ENCODE measurements at regions not wholly inside any gene's neighbourhood (a gene's known extent, or its start where the extent isn't known, plus 50 kb on each side); places are given as distances from the start of the nearest gene placed in this dataset.
"Not testable (repeated sequence)": the region's sequence is repeated elsewhere in the genome, so short reads cannot be mapped to it uniquely, and the experiment has no call there.

DNA sequence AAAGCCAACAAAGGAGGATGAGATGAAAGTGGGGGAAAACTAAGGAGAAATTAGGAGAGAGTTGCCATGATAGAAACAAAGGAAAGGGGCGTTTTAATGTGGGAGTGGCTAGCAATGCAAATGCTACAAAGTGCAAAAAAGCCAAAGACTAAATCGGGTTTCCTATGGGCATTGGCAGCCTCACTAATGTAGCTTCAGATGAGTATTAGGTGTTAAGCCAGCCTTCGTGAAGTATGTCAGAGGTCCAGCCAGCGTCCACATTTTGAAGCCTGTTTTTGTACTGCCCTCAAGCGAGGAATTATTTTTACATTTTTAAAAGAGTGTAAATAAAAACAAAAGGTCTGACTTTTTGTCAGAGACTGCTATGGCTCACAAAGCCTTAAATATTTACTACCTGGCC is 60.4 kb upstream of the TPTE start:
- not testable (repeated sequence) for H3K4me3 ChIP-seq (ENCODE audit: insufficient read depth, low read depth, low read length); H3K27me3 ChIP-seq (ENCODE audit: control insufficient read depth, insufficient read depth, low read length); H3K36me3 ChIP-seq (replicated peaks; ENCODE audit: control insufficient read depth, insufficient read depth, low read length)

DNA sequence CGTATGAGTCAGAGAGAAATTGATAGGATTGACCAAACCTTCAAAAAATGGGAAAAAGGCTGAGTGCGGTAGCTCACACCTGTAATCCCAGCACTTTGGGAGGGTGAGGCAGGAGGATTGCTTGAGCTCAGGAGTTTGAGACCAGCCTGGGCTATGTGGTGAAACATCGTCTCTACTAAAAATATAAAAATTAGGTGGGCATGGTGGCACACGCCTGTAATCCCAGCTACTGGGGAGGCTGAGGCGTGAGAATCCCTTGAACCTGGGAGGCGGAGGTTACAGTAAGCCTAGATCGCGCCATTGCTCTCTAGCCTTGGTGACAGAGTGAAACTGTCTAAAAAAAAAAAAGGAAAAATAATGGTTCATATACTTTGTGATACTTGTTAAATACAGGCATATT is 59.9 kb upstream of the TPTE start:
- H3K36me3 ChIP-seq (replicated peaks; ENCODE audit: control insufficient read depth, insufficient read depth, low read length); DNase-seq; H3K4me3 ChIP-seq (ENCODE audit: insufficient read depth, low read depth, low read length); H3K27me3 ChIP-seq (ENCODE audit: control insufficient read depth, insufficient read depth, low read length): not testable (repeated sequence)

More for the DNA sequence above, 60.4 kb upstream of the TPTE start:
- not testable (repeated sequence) for DNase-seq

DNA sequence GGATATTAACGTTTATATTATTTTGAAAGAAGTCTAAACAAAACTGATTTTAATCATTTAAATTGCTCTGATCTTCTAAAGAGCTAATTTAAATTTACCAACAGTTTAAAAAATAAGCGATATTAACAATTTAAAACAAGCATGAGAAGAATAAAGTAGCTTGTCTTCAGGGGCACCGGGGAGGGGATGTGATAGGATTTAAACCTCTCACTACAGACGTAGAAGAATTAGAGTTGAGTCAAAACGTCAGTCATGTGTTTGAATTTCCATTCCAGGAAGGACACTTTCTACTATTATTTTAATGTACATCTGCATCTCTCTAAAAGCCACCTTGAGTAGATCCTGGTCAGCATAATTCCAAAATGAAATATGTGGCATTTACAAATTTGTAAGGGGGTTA is 58.2 kb upstream of the TPTE start:
- no peaks in the 10 kb centered on the region for H3K36me3 ChIP-seq (replicated peaks; ENCODE audit: control insufficient read depth, insufficient read depth, low read length)
- no peaks in the 10 kb centered on the region for H3K27me3 ChIP-seq (ENCODE audit: control insufficient read depth, insufficient read depth, low read length)
- H3K4me3 ChIP-seq (ENCODE audit: insufficient read depth, low read depth, low read length), result no peak overlapping the region
- DNase-seq, result no peak

DNA sequence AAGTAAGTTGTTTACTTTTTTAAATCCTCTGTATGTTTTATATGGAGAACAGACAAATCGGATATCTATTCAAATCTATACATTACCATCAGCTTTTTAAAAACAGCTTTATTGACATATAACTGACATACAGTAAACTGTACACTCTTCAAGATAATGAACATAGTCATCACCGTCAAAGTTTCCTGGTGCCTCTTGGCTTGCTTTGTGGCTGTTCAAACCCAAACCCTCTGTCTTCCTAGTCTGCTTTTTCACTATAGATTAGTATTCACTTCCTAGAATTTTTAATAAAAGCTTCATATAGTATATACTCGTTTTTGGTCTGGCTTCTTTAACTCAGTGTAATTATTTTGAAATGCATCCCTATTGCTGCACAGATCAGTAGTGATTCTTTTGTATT is 56.4 kb upstream of the TPTE start:
- no peak for DNase-seq
- H3K36me3 ChIP-seq (replicated peaks; ENCODE audit: control insufficient read depth, insufficient read depth, low read length), result no peaks in the 10 kb centered on the region
- no peaks in the 10 kb centered on the region for H3K27me3 ChIP-seq (ENCODE audit: control insufficient read depth, insufficient read depth, low read length)
- no peak overlapping the region for H3K4me3 ChIP-seq (ENCODE audit: insufficient read depth, low read depth, low read length)

DNA sequence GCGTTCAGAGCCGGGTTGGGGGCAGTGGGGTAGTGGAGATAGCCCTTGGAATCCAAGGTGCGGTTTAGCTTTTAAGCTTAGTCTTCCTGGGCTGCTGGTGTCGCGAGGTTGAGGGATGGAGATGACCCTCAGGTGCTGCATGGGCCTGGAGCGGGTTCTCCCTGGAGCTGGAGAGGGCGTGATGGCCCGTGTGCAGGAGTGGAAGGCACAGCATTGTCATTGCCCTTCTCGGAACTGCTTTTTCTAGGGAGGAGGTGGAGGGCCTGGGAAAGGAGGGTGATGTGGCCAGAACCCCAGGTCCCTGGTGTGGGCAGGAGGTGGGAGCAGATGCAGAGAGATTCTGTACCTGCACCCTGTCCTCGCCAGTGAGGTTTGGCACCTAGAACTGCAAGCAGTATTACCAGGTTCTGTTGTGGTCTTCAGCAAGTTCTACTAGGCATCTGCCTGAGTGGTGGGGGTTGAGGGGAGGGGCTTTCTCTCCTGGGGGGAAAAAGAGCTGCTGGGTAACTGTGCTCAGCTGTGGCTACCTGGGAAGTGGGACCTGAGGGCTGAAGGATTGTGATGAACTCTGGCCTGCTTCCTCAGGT is 55.8 kb upstream of the TPTE start:
- not testable (repeated sequence) for H3K27me3 ChIP-seq (ENCODE audit: control insufficient read depth, insufficient read depth, low read length); H3K4me3 ChIP-seq (ENCODE audit: insufficient read depth, low read depth, low read length); DNase-seq; H3K36me3 ChIP-seq (replicated peaks; ENCODE audit: control insufficient read depth, insufficient read depth, low read length)

DNA sequence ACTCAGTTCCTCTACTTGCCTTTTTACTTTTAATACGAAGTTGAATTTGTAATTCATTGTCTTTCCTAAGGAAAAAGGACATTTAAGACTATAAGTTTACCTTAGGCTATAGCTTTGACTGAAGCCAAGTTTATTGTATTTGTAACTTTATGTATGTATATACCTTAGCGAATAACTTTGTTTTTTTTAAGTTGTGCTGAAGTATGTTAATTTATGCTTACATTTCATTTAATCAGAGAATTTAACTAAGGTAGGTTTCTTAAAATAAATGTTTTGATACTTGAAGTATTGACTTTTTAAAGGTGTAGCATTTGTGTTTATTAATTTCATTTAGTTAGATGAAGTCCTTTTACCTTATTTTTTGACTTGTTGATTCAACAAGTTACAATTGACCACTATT is 55.2 kb upstream of the TPTE start:
- H3K36me3 ChIP-seq (replicated peaks; ENCODE audit: control insufficient read depth, insufficient read depth, low read length), result no peaks in the 10 kb centered on the region
- DNase-seq, result no peak
- H3K4me3 ChIP-seq (ENCODE audit: insufficient read depth, low read depth, low read length), result no peak overlapping the region
- H3K27me3 ChIP-seq (ENCODE audit: control insufficient read depth, insufficient read depth, low read length), result no peaks in the 10 kb centered on the region
